HG03108 (cell line): ENCODE measurements at regions not wholly inside any gene's neighbourhood (a gene's known extent, or its start where the extent isn't known, plus 50 kb on each side); places are given as distances from the start of the nearest gene placed in this dataset.

Source experiments
- ATAC-seq: cut with Tn5 transposase; IDR thresholded peaks from one replicate; pipeline ENCODE4 v1.9.1; 2021; ENCODE audit warnings: moderate library complexity; ENCODE audit not compliant: unreplicated experiment

GRCh38 chr10:78504181-78504580 is 470.5 kb downstream of the RPS24 start:
- no peak for ATAC-seq

- no peak for ATAC-seq
These were observed 472.0 kb downstream of the RPS24 start for GRCh38 chr10:78505657-78506056.

GRCh38 chr10:78506614-78507013 is 473.0 kb downstream of the RPS24 start:
- no peak for ATAC-seq

- ATAC-seq: no peak
These were observed 474.0 kb downstream of the RPS24 start for GRCh38 chr10:78507510-78508160.

- ATAC-seq: no peak
These were observed 475.5 kb downstream of the RPS24 start for GRCh38 chr10:78508955-78509748.

GRCh38 chr10:78510566-78511323 is 477.1 kb downstream of the RPS24 start:
- no peak for ATAC-seq

GRCh38 chr10:78511324-78512204 is 477.9 kb downstream of the RPS24 start:
- ATAC-seq: no peak

- ATAC-seq: no peak
These were observed 478.5 kb downstream of the RPS24 start for GRCh38 chr10:78512205-78512550.

GRCh38 chr10:78513330-78513729 is 479.7 kb downstream of the RPS24 start:
- ATAC-seq: no peak

GRCh38 chr10:78513986-78514385 is 480.3 kb downstream of the RPS24 start:
- no peak for ATAC-seq

- ATAC-seq: no peak
These were observed 480.8 kb downstream of the RPS24 start for GRCh38 chr10:78514459-78514858.

- ATAC-seq: no peak
These were observed 481.6 kb downstream of the RPS24 start for GRCh38 chr10:78515038-78515872.

GRCh38 chr10:78515873-78516153 is 482.1 kb downstream of the RPS24 start:
- ATAC-seq: no peak

GRCh38 chr10:78516236-78516635 is 482.6 kb downstream of the RPS24 start:
- no peak for ATAC-seq

- no peak for ATAC-seq
These were observed 483.1 kb downstream of the RPS24 start for GRCh38 chr10:78516756-78517155.

- no peak for ATAC-seq
These were observed 484.6 kb downstream of the RPS24 start for GRCh38 chr10:78518224-78518623.

- no peak for ATAC-seq
These were observed 487.2 kb downstream of the RPS24 start for GRCh38 chr10:78520737-78521430.

GRCh38 chr10:78523453-78523852 is 489.8 kb downstream of the RPS24 start:
- no peak for ATAC-seq

- ATAC-seq: no peak
These were observed 490.7 kb downstream of the RPS24 start for GRCh38 chr10:78524342-78524741.

GRCh38 chr10:78524941-78525340 is 491.3 kb downstream of the RPS24 start:
- no peak for ATAC-seq
